ENCODE measurements at regions not wholly inside any gene's neighbourhood (a gene's known extent, or its start where the extent isn't known, plus 50 kb on each side); places are given as distances from the start of the nearest gene placed in this dataset.

GRCh38 chr3:193928354-193929209 lies 207.4 kb upstream of the HES1 start:
- Mint-ChIP-seq H3K27me3 (ENCODE audit: low read depth) (no peaks in the 10 kb centered on the region), H3K4me1 (peaks cover 3% of the 10 kb centered on the region), H3K36me3 (peaks cover 4% of the 10 kb centered on the region), H3K9me3 (peaks cover 18% of the 10 kb centered on the region), H3K4me3 (no peak overlapping the region), H3K27ac (no peak overlapping the region)
- no peak for TF ChIP-seq CTCF (IDR thresholded peaks at IDR 0.05; ENCODE audit: unreplicated experiment)
- no peak for DNase-seq (ENCODE audit: low spot score in 2 of 2, unreplicated experiment in 2 of 2)

- Mint-ChIP-seq H3K9me3 (peaks cover 13% of the 10 kb centered on the region), H3K36me3 (no peaks in the 10 kb centered on the region), H3K27me3 (ENCODE audit: low read depth) (no peaks in the 10 kb centered on the region), H3K4me3 (no peak overlapping the region), H3K4me1 (peaks cover 3% of the 10 kb centered on the region), H3K27ac (no peak overlapping the region)
- no peak for TF ChIP-seq CTCF (IDR thresholded peaks at IDR 0.05; ENCODE audit: unreplicated experiment)
- no peak for DNase-seq (ENCODE audit: low spot score in 2 of 2, unreplicated experiment in 2 of 2)
Measured at GRCh38 chr3:193929373-193929772, 206.6 kb upstream of the HES1 start.

- Mint-ChIP-seq H3K27ac (no peak overlapping the region), H3K27me3 (ENCODE audit: low read depth) (no peaks in the 10 kb centered on the region), H3K9me3 (peaks cover 11% of the 10 kb centered on the region), H3K4me1 (peaks cover 3% of the 10 kb centered on the region), H3K36me3 (no peaks in the 10 kb centered on the region), H3K4me3 (no peak overlapping the region)
- no peak for TF ChIP-seq CTCF (IDR thresholded peaks at IDR 0.05; ENCODE audit: unreplicated experiment)
- DNase-seq (ENCODE audit: low spot score in 2 of 2, unreplicated experiment in 2 of 2) = no peak
Measured at GRCh38 chr3:193929921-193930646, 205.9 kb upstream of the HES1 start.

GRCh38 chr3:193932136-193932535 lies 203.8 kb upstream of the HES1 start:
- no peak for TF ChIP-seq CTCF (IDR thresholded peaks at IDR 0.05; ENCODE audit: unreplicated experiment)
- no peak overlapping the region for H3K4me3 Mint-ChIP-seq
- DNase-seq (ENCODE audit: low spot score in 2 of 2, unreplicated experiment in 2 of 2) = no peak
- no peak overlapping the region for H3K27ac Mint-ChIP-seq
- peaks cover 3% of the 10 kb centered on the region for H3K4me1 Mint-ChIP-seq
- H3K27me3 Mint-ChIP-seq (ENCODE audit: low read depth) = no peaks in the 10 kb centered on the region
- no peaks in the 10 kb centered on the region for H3K36me3 Mint-ChIP-seq
- no peaks in the 10 kb centered on the region for H3K9me3 Mint-ChIP-seq

GRCh38 chr3:193932576-193932975 lies 203.4 kb upstream of the HES1 start:
- no peak for DNase-seq (ENCODE audit: low spot score in 2 of 2, unreplicated experiment in 2 of 2)
- no peak overlapping the region for H3K27ac Mint-ChIP-seq
- peaks cover 3% of the 10 kb centered on the region for H3K4me1 Mint-ChIP-seq
- TF ChIP-seq CTCF (IDR thresholded peaks at IDR 0.05; ENCODE audit: unreplicated experiment) = no peak
- H3K9me3 Mint-ChIP-seq = no peaks in the 10 kb centered on the region
- no peaks in the 10 kb centered on the region for H3K36me3 Mint-ChIP-seq
- H3K27me3 Mint-ChIP-seq (ENCODE audit: low read depth) = no peaks in the 10 kb centered on the region
- no peak overlapping the region for H3K4me3 Mint-ChIP-seq
